Ascending aorta (tissue), 2 donors: ENCODE measurements at regions not wholly inside any gene's neighbourhood (a gene's known extent, or its start where the extent isn't known, plus 50 kb on each side); places are given as distances from the start of the nearest gene placed in this dataset.

ENCODE experiments used
- DNase-seq, 2 donors: peaks; one replicate each; pipeline ENCODE4 v3.0.0-alpha.2; 2019; ENCODE audit warnings: low spot score in 2 of 2
- H3K27ac ChIP-seq, 2 donors: fragments of 200-600 bp; sonication (generic); one replicate each; pipeline ENCODE4 v1.5.1; 2016 to 2017; ENCODE audit warnings: mild to moderate bottlenecking in 1 of 2
- H3K27me3 ChIP-seq: fragments of 200-600 bp; sonication (generic); one replicate; pipeline ENCODE4 v1.5.1; 2017
- H3K36me3 ChIP-seq, 2 donors: fragments of 200-600 bp; sonication (generic); one replicate each; pipeline ENCODE4 v1.5.1; 2016
- H3K4me1 ChIP-seq, 2 donors: fragments of 200-600 bp; sonication (generic); one replicate each; pipeline ENCODE4 v1.5.1; 2016 to 2017; ENCODE audit warnings: mild to moderate bottlenecking in 1 of 2
- H3K4me3 ChIP-seq, 2 donors: fragments of 200-600 bp; sonication (generic); one replicate each; pipeline ENCODE4 v1.5.1; 2016 to 2017; ENCODE audit warnings: mild to moderate bottlenecking in 1 of 2
- H3K9me3 ChIP-seq, 2 donors: fragments of 200-600 bp; sonication (generic); one replicate each; pipeline ENCODE4 v1.5.1; 2016
- intact Hi-C: fragments of 100-400 bp; cut with DNase I; formaldehyde crosslinking; loops from one replicate; pipeline ENCODE4 v1.15.1; 2023
- TF ChIP-seq, protein P1 (sequence below), 3 experiments: fragments of 200-600 bp in 2 of 3; fragments of 450-650 bp in 1 of 3; sonication (generic) in 2 of 3; IDR thresholded peaks; one replicate each; pipeline ENCODE4 v1.5.1; 2016 to 2019; ENCODE audit warnings: antibody characterized with exemption in 3 of 3, mild to moderate bottlenecking in 1 of 3, moderate library complexity in 1 of 3

DNA sequence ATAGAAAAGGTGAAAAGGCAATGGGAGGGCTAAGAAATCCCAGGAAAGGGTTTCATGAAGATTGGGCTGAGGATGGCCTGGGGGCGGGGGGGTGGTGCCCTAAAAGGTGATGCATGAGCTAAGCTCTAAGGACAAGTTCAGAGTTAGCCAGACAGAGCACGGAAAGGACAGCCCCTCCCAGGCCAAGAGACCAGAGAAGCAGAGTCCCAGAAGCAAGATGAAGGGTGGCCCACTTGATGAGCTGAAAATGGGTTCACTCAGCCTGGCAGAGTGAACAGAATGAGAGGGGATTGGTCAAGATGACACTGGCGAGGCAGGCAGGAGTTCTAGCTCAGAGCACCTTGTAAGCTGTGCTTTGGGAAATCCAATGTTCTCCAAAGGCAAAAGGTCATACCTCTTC is 89.4 kb upstream of the GPR26 start:
- intact Hi-C loops, result no loop called here
- no peak for DNase-seq
- Histone ChIP-seq H3K36me3 (no peaks in the 10 kb centered on the region), H3K4me1 (no peaks in the 10 kb centered on the region), H3K27ac (no peak overlapping the region), H3K9me3 (no peaks in the 10 kb centered on the region), H3K4me3 (no peak overlapping the region), H3K27me3 (no peaks in the 10 kb centered on the region)
- TF ChIP-seq, protein P1, sequence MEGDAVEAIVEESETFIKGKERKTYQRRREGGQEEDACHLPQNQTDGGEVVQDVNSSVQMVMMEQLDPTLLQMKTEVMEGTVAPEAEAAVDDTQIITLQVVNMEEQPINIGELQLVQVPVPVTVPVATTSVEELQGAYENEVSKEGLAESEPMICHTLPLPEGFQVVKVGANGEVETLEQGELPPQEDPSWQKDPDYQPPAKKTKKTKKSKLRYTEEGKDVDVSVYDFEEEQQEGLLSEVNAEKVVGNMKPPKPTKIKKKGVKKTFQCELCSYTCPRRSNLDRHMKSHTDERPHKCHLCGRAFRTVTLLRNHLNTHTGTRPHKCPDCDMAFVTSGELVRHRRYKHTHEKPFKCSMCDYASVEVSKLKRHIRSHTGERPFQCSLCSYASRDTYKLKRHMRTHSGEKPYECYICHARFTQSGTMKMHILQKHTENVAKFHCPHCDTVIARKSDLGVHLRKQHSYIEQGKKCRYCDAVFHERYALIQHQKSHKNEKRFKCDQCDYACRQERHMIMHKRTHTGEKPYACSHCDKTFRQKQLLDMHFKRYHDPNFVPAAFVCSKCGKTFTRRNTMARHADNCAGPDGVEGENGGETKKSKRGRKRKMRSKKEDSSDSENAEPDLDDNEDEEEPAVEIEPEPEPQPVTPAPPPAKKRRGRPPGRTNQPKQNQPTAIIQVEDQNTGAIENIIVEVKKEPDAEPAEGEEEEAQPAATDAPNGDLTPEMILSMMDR (IDR thresholded peaks at IDR 0.05), result no peak

DNA sequence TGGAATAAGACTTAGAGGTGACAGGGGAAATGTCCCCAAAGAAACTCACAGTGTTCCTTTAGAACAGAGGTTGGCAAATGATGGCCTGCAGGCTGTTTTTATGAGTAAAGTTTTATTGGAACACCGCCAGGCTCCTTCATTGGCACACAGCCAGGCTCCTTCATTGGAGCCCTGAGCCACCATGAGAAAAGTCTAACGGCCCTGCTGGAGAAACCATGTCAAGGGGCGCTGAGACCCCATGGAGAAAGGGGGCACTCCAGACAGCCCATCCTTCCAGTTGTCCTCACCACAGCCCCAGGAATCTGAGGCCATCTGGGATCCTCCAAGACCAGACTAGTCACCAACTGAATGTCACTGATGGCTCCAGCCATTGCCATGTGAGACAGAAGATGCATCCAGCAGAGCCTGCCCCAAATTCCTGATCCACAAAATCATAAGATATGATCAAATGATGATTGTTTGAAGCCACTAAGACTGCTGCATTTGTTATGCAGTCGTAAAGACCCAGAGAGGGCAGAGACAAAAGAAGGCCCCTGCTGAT is 88.2 kb upstream of the GPR26 start:
- no peak for DNase-seq
- H3K4me3 ChIP-seq, result no peak overlapping the region
- no peaks in the 10 kb centered on the region for H3K9me3 ChIP-seq
- no peaks in the 10 kb centered on the region for H3K27me3 ChIP-seq
- H3K4me1 ChIP-seq, result no peaks in the 10 kb centered on the region
- H3K27ac ChIP-seq, result no peak overlapping the region
- no peaks in the 10 kb centered on the region for H3K36me3 ChIP-seq
- TF ChIP-seq, protein P1 (IDR thresholded peaks at IDR 0.05), result no peak
- intact Hi-C loops, result no loop called here

DNA sequence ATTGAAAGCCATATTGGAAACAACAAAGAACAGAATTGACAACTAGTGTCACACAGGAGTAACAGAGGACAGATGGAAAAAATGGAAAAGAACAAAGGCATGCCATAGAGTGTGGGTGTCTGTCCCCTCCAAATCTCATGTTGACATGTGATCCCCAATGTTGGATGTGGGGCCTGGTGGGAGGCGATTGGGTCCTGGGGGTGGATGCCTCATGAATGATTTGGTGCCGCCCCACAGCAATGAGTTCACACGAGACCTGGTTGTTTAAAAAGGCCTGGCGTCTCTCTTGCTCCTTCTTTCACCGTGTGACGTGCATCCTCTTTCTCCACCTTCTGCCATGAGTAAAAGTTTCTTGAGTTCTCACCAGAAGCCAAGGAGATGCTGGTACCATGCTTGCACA is 87.4 kb upstream of the GPR26 start:
- no peaks in the 10 kb centered on the region for H3K9me3 ChIP-seq
- H3K27ac ChIP-seq, result no peak overlapping the region
- no peak overlapping the region for H3K4me3 ChIP-seq
- H3K27me3 ChIP-seq, result no peaks in the 10 kb centered on the region
- H3K4me1 ChIP-seq, result peaks cover 0 to 7% of the 10 kb centered on the region in 2 donors
- intact Hi-C loops, result no loop called here
- TF ChIP-seq, protein P1 (IDR thresholded peaks at IDR 0.05), result no peak
- H3K36me3 ChIP-seq, result no peaks in the 10 kb centered on the region
- DNase-seq, result no peak

DNA sequence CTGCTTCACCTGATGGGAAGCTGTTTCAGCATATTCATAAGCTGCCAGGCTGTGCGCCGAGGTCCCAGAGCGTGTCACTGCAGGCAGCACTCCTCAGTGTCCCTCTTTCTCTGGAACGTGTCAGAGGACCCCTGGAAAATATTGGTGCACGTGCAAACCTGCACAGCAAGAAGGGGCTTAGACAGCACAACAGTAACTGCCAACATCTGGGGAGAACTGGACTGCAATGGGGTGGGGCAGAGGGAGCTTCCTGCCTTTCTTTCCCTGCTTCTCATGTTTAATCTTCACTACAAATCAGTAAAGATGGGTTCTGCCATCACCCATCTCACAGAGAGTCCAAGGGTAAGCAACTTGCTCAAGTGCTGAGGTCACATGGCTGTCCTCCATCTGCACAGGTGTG is 86.5 kb upstream of the GPR26 start:
- Histone ChIP-seq H3K27ac (no peak overlapping the region), H3K36me3 (no peaks in the 10 kb centered on the region), H3K27me3 (no peaks in the 10 kb centered on the region), H3K4me3 (no peak overlapping the region), H3K4me1 (peaks cover 3 to 10% of the 10 kb centered on the region in 2 donors), H3K9me3 (no peaks in the 10 kb centered on the region)
- intact Hi-C loops, result loop anchor here (5.0 to 10.0 kb wide), 3 partner anchors 188 to 805 kb away; no protein-coding TSS in a partner anchor
- TF ChIP-seq, protein P1 (IDR thresholded peaks at IDR 0.05), result no peak
- no peak for DNase-seq

DNA sequence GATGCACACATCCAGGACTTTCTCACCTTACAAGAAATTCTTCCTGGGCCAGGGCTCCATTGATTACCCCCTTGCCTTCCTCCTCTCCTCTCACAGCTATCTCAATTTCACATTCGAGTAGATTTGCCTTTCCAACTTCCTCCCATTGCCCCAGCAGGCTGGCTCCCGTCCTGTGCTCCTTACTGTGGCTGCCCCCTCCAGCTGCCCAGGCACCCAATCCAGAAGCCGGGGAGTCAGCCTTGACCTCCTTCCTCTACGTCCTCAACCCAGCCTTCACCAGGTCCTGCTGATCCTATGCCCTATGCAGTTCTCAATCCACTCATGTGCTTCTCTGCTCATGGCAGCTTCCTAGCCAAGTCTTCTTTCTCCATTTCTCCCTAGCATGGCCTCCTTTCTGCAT is 85.7 kb upstream of the GPR26 start:
- Histone ChIP-seq H3K4me3 (no peak overlapping the region), H3K36me3 (no peaks in the 10 kb centered on the region), H3K27me3 (no peaks in the 10 kb centered on the region), H3K4me1 (peaks cover 3 to 10% of the 10 kb centered on the region in 2 donors), H3K9me3 (no peaks in the 10 kb centered on the region), H3K27ac (no peak overlapping the region)
- no peak for DNase-seq
- TF ChIP-seq, protein P1 (IDR thresholded peaks at IDR 0.05), result no peak
- intact Hi-C loops, result loop anchor here (5.0 to 10.0 kb wide), 3 partner anchors 187 to 804 kb away; no protein-coding TSS in a partner anchor

DNA sequence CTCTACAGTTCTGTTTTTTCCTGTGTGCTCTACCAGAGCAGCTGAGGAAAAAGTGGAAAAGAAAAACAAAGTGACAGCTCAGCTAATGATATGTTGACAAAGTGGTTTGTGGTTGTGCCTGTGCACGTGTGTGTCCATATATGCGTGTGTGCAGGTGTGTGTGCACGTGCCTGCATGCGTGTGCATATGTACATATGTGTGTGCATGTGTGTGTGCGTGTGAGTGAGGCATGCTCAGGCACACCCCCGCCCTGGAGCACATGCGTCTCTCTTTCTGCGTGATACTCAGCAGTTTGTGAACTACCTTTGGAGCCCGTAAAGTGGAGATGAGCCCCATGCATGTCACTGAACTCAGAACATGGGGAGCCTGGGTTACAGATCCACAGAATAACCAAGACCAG is 84.5 kb upstream of the GPR26 start:
- DNase-seq, result no peak
- TF ChIP-seq, protein P1 (IDR thresholded peaks at IDR 0.05), result no peak
- no peak overlapping the region for H3K4me3 ChIP-seq
- no peaks in the 10 kb centered on the region for H3K27me3 ChIP-seq
- no peaks in the 10 kb centered on the region for H3K9me3 ChIP-seq
- H3K27ac ChIP-seq, result no peak overlapping the region
- no peaks in the 10 kb centered on the region for H3K36me3 ChIP-seq
- intact Hi-C loops, result loop anchor here (1.0 to 10.0 kb wide), 5 partner anchors 186 to 803 kb away; no protein-coding TSS in a partner anchor
- H3K4me1 ChIP-seq, result peaks cover 3 to 10% of the 10 kb centered on the region in 2 donors
